CD4-positive, alpha-beta T cell (primary cell): ENCODE measurements at regions not wholly inside any gene's neighbourhood (a gene's known extent, or its start where the extent isn't known, plus 50 kb on each side); places are given as distances from the start of the nearest gene placed in this dataset.

ENCODE experiments used
- ATAC-seq: fragments of 200-7000 bp; cut with Tn5 transposase; one replicate; pipeline ENCODE4 v1.10.0; 2022; ENCODE audit warnings: mild to moderate bottlenecking; ENCODE audit not compliant: poor library complexity
- CTCF ChIA-PET: fragments of 350-600 bp; sonication (Branson Sonifier 250); formaldehyde crosslinking; loops from one replicate; lab custom pipeline; 2021; ENCODE audit warnings: antibody characterized with exemption, inconsistent platforms; lab: Charles Lee
- POLR2A ChIA-PET: fragments of 350-600 bp; sonication (Branson Sonifier 250); formaldehyde crosslinking; loops from one replicate; lab custom pipeline; 2021; ENCODE audit warnings: antibody characterized with exemption, inconsistent platforms; lab: Charles Lee
- DNase-seq, 14 experiments: peaks; one replicate each; pipeline ENCODE4 v3.0.0-alpha.2; 2013 to 2020; ENCODE audit warnings: mixed read lengths in 2 of 14
- H3K27ac ChIP-seq, 2 donors: one replicate each; pipeline versions ENCODE4 v1.5.1 to v1.7.0; 2013; ENCODE audit warnings: low read length in 2 of 2, low read depth in 1 of 2, mild to moderate bottlenecking in 1 of 2
- H3K27me3 ChIP-seq, 2 experiments: 1 replicate in 1 of 2; 2 replicates in 1 of 2; pipeline versions ENCODE4 v1.6.1 to v1.7.0; 2013; ENCODE audit warnings: low read length in 2 of 2, control low read depth in 1 of 2, mild to moderate bottlenecking in 1 of 2, moderate library complexity in 1 of 2; ENCODE audit not compliant: insufficient read depth in 2 of 2, control insufficient read depth in 1 of 2
- H3K36me3 ChIP-seq: one replicate; pipeline ENCODE4 v1.6.1; 2013; ENCODE audit warnings: low read length, control low read depth; ENCODE audit not compliant: insufficient read depth
- H3K4me1 ChIP-seq: one replicate; pipeline ENCODE4 v1.6.1; 2013; ENCODE audit warnings: low read length, control low read depth; ENCODE audit not compliant: insufficient read depth
- H3K4me3 ChIP-seq: one replicate; pipeline ENCODE4 v1.5.1; 2013; ENCODE audit warnings: mild to moderate bottlenecking, low read length, moderate library complexity
- H3K9me3 ChIP-seq, 2 experiments: 1 replicate in 1 of 2; 2 replicates in 1 of 2; pipeline versions ENCODE4 v1.6.1 to v1.7.0; 2013; ENCODE audit warnings: low read length in 2 of 2, mild to moderate bottlenecking in 2 of 2, control low read depth in 1 of 2, moderate library complexity in 1 of 2; ENCODE audit not compliant: control insufficient read depth in 1 of 2, insufficient read depth in 1 of 2
- H3K27ac Mint-ChIP-seq: one replicate; pipeline ENCODE4 v1.8.0; 2020; ENCODE audit warnings: mixed read lengths
- H3K27me3 Mint-ChIP-seq: one replicate; pipeline ENCODE4 v1.8.0; 2021; ENCODE audit warnings: mixed read lengths
- H3K36me3 Mint-ChIP-seq: one replicate; pipeline ENCODE4 v1.8.0; 2021; ENCODE audit warnings: low read depth, mixed read lengths
- H3K4me1 Mint-ChIP-seq: one replicate; pipeline ENCODE4 v1.8.0; 2021; ENCODE audit warnings: low read depth, mixed read lengths
- H3K4me3 Mint-ChIP-seq: one replicate; pipeline ENCODE4 v1.8.0; 2020; ENCODE audit warnings: mild to moderate bottlenecking, mixed read lengths
- H3K9me3 Mint-ChIP-seq: one replicate; pipeline ENCODE4 v1.8.0; 2020; ENCODE audit warnings: mixed read lengths
- CTCF ChIP-seq: fragments of 200-600 bp; IDR thresholded peaks from one replicate; pipeline ENCODE4 v1.8.0; 2022; ENCODE audit warnings: antibody characterized with exemption, mild to moderate bottlenecking
- intact Hi-C, 2 experiments: fragments of 100-400 bp; cut with DNase I in 1 of 2; cut with micrococcal nuclease in 1 of 2; formaldehyde crosslinking; loops; one replicate each; pipeline versions ENCODE4 v1.15.1 to v1.9.0; 2023 to 2025; cut with DNase I, micrococcal nuclease

GRCh38 chr1:238457610-238458009 lies 566.9 kb upstream of the ZP4 start:
- no peak overlapping the region for H3K4me3 Mint-ChIP-seq
- ATAC-seq: no peak
- no peak for TF ChIP-seq CTCF
- no peak for DNase-seq
- Histone ChIP-seq H3K27ac (no peak overlapping the region), H3K27me3 (no peaks in the 10 kb centered on the region), H3K4me1 (no peaks in the 10 kb centered on the region), H3K9me3 (no peaks in the 10 kb centered on the region), H3K4me3 (no peak overlapping the region), H3K36me3 (no peaks in the 10 kb centered on the region)
- ChIA-PET CTCF (no interaction called here), POLR2A (no interaction called here)
- H3K9me3 Mint-ChIP-seq: peaks cover 3% of the 10 kb centered on the region
- H3K27me3 Mint-ChIP-seq: no peaks in the 10 kb centered on the region
- H3K4me1 Mint-ChIP-seq: no peaks in the 10 kb centered on the region
- H3K27ac Mint-ChIP-seq: no peak overlapping the region
- H3K36me3 Mint-ChIP-seq: no peaks in the 10 kb centered on the region
- intact Hi-C loops: no loop called here

- H3K9me3 Mint-ChIP-seq: no peaks in the 10 kb centered on the region
- TF ChIP-seq CTCF: no peak
- Histone ChIP-seq H3K27me3 (no peaks in the 10 kb centered on the region), H3K4me1 (no peaks in the 10 kb centered on the region), H3K36me3 (no peaks in the 10 kb centered on the region), H3K4me3 (no peak overlapping the region), H3K27ac (no peak overlapping the region), H3K9me3 (no peaks in the 10 kb centered on the region)
- CTCF ChIA-PET: no interaction called here
- no peak overlapping the region for H3K4me3 Mint-ChIP-seq
- intact Hi-C loops: no loop called here
- POLR2A ChIA-PET: no interaction called here
- H3K36me3 Mint-ChIP-seq: no peaks in the 10 kb centered on the region
- no peak overlapping the region for H3K27ac Mint-ChIP-seq
- H3K27me3 Mint-ChIP-seq: no peaks in the 10 kb centered on the region
- H3K4me1 Mint-ChIP-seq: no peaks in the 10 kb centered on the region
- no peak for ATAC-seq
- DNase-seq: no peak
Observed at GRCh38 chr1:238451781-238452310, 561.1 kb upstream of the ZP4 start.

DNA sequence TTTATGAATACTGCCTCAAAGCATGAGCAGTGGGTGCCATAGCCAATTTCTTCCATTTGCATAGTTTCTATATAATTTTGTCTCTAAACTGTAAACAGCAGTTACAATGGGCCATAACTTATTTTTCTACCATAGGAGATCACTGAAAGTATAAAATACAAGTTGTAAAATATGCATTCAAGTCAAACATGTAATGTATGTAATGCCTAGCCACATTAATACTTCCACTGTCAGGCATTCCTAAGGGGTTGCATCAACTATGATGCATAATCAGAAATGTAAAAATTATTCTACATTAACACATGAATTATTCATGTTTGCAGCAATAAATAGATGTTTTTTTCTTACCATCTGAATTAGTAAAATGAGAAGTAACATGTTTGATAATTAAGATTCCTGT lies 560.3 kb upstream of the ZP4 start:
- no peak overlapping the region for H3K4me3 ChIP-seq
- H3K27me3 Mint-ChIP-seq: no peaks in the 10 kb centered on the region
- H3K9me3 Mint-ChIP-seq: peaks cover 3% of the 10 kb centered on the region
- H3K9me3 ChIP-seq: no peaks in the 10 kb centered on the region
- H3K4me1 Mint-ChIP-seq: no peaks in the 10 kb centered on the region
- intact Hi-C loops: no loop called here
- POLR2A ChIA-PET: no interaction called here
- ATAC-seq: no peak
- DNase-seq: no peak
- H3K36me3 ChIP-seq: no peaks in the 10 kb centered on the region
- H3K4me1 ChIP-seq: no peaks in the 10 kb centered on the region
- H3K36me3 Mint-ChIP-seq: no peaks in the 10 kb centered on the region
- H3K27ac Mint-ChIP-seq: no peak overlapping the region
- CTCF ChIA-PET: no interaction called here
- H3K4me3 Mint-ChIP-seq: no peak overlapping the region
- no peak overlapping the region for H3K27ac ChIP-seq
- no peaks in the 10 kb centered on the region for H3K27me3 ChIP-seq
- no peak for TF ChIP-seq CTCF
